GM18867 (cell line): ENCODE measurements at regions not wholly inside any gene's neighbourhood (a gene's known extent, or its start where the extent isn't known, plus 50 kb on each side); places are given as distances from the start of the nearest gene placed in this dataset.

Source experiments
- ATAC-seq: cut with Tn5 transposase; IDR thresholded peaks from one replicate; pipeline ENCODE4 v1.9.1; 2021; ENCODE audit warnings: mild to moderate bottlenecking, moderate library complexity; ENCODE audit not compliant: unreplicated experiment

GRCh38 chr13:78802912-78803311 is 144.0 kb upstream of the OBI1 start:
- ATAC-seq, result no peak

GRCh38 chr13:78787190-78787589 is 128.2 kb upstream of the OBI1 start:
- ATAC-seq, result no peak

- no peak for ATAC-seq
These were observed 127.5 kb upstream of the OBI1 start for GRCh38 chr13:78786459-78786858.

GRCh38 chr13:78785764-78786163 is 126.8 kb upstream of the OBI1 start:
- ATAC-seq, result no peak

- no peak for ATAC-seq
These were observed 125.2 kb upstream of the OBI1 start for GRCh38 chr13:78784014-78784750.

- ATAC-seq, result no peak
These were observed 121.8 kb upstream of the OBI1 start for GRCh38 chr13:78780708-78781107.

- ATAC-seq, result no peak
These were observed 120.7 kb upstream of the OBI1 start for GRCh38 chr13:78779608-78780007.

GRCh38 chr13:78777976-78778375 is 119.0 kb upstream of the OBI1 start:
- no peak for ATAC-seq

GRCh38 chr13:78777396-78777795 is 118.4 kb upstream of the OBI1 start:
- no peak for ATAC-seq

- no peak for ATAC-seq
These were observed 114.0 kb upstream of the OBI1 start for GRCh38 chr13:78772933-78773332.

- no peak for ATAC-seq
These were observed 111.6 kb upstream of the OBI1 start for GRCh38 chr13:78770601-78771000.

- ATAC-seq, result no peak
These were observed 110.0 kb upstream of the OBI1 start for GRCh38 chr13:78768950-78769349.

GRCh38 chr13:78764665-78765064 is 105.7 kb upstream of the OBI1 start:
- no peak for ATAC-seq

GRCh38 chr13:78762825-78763224 is 103.9 kb upstream of the OBI1 start:
- no peak for ATAC-seq

GRCh38 chr13:78759704-78760103 is 100.7 kb upstream of the OBI1 start:
- no peak for ATAC-seq

- no peak for ATAC-seq
These were observed 99.6 kb upstream of the OBI1 start for GRCh38 chr13:78758549-78758948.

- ATAC-seq, result no peak
These were observed 94.5 kb upstream of the OBI1 start for GRCh38 chr13:78753435-78753834.

GRCh38 chr13:78750735-78751134 is 91.8 kb upstream of the OBI1 start:
- no peak for ATAC-seq

GRCh38 chr13:78743973-78744372 is 85.0 kb upstream of the OBI1 start:
- no peak for ATAC-seq

GRCh38 chr13:78742659-78743058 is 83.7 kb upstream of the OBI1 start:
- no peak for ATAC-seq

GRCh38 chr13:78736142-78736541 is 77.2 kb upstream of the OBI1 start:
- no peak for ATAC-seq

- ATAC-seq, result no peak
These were observed 73.6 kb upstream of the OBI1 start for GRCh38 chr13:78732445-78733017.

GRCh38 chr13:78722700-78723099 is 63.7 kb upstream of the OBI1 start:
- ATAC-seq, result no peak
